DOHH2 (cell line): ENCODE measurements at regions not wholly inside any gene's neighbourhood (a gene's known extent, or its start where the extent isn't known, plus 50 kb on each side); places are given as distances from the start of the nearest gene placed in this dataset.

Experiments
- EZH2phosphoT487 ChIP-seq: fragments of 200-600 bp; sonication (generic); IDR thresholded peaks from 2 replicates; pipeline ENCODE4 v1.6.1; 2017; ENCODE audit warnings: borderline replicate concordance, mild to moderate bottlenecking, antibody characterized with exemption, low read length, moderate library complexity, mixed read lengths
- TF ChIP-seq, protein P1 (sequence below): fragments of 200-600 bp; sonication (generic); IDR thresholded peaks from one replicate; pipeline ENCODE4 v1.5.1; 2014; ENCODE audit warnings: antibody characterized with exemption, mild to moderate bottlenecking, low read depth, low read length; ENCODE audit not compliant: poor library complexity, severe bottlenecking

DNA sequence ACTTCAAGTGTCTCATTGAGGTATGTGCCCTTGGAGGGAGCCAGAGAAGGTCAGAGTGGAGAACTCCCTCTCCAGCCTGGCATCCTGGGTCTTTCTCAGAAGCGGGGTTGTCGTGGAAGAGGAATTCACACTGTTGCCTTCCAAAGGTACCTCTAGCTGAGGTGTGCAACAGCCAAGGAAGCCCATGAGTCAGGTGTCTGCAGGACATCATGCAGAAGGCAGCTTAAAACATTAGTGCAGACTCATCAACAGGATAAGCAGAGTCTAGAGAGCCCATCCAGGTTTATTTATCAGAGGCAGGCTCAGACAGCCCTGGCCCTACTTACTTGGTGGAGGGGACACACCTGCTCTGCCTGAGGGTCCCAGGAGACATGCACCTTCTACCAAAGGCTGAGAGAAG lies 95.6 kb upstream of the TPM1 start:
- TF ChIP-seq, protein P1, sequence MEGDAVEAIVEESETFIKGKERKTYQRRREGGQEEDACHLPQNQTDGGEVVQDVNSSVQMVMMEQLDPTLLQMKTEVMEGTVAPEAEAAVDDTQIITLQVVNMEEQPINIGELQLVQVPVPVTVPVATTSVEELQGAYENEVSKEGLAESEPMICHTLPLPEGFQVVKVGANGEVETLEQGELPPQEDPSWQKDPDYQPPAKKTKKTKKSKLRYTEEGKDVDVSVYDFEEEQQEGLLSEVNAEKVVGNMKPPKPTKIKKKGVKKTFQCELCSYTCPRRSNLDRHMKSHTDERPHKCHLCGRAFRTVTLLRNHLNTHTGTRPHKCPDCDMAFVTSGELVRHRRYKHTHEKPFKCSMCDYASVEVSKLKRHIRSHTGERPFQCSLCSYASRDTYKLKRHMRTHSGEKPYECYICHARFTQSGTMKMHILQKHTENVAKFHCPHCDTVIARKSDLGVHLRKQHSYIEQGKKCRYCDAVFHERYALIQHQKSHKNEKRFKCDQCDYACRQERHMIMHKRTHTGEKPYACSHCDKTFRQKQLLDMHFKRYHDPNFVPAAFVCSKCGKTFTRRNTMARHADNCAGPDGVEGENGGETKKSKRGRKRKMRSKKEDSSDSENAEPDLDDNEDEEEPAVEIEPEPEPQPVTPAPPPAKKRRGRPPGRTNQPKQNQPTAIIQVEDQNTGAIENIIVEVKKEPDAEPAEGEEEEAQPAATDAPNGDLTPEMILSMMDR = no peak
- no peak for TF ChIP-seq EZH2phosphoT487
